WTC11 (cell line): ENCODE measurements at regions not wholly inside any gene's neighbourhood (a gene's known extent, or its start where the extent isn't known, plus 50 kb on each side); places are given as distances from the start of the nearest gene placed in this dataset.

Source experiments
- ATAC-seq: fragments of 200-7000 bp; cut with Tn5 transposase; 2 replicates; pipeline ENCODE4 v1.10.0; 2021; ENCODE audit warnings: mild to moderate bottlenecking, moderate library complexity
- CTCF ChIA-PET: fragments of 300-600 bp; sonication (Branson Sonifier 250); formaldehyde crosslinking; loops from one replicate; lab custom pipeline; 2021; ENCODE audit warnings: antibody characterized with exemption; lab: Charles Lee
- POLR2A ChIA-PET: fragments of 350-600 bp; sonication (Branson Sonifier 250); formaldehyde crosslinking; loops from one replicate; lab custom pipeline; 2021; ENCODE audit warnings: antibody characterized with exemption; lab: Charles Lee
- DNase-seq: peaks from one replicate; pipeline ENCODE4 v3.0.0; 2021; ENCODE audit warnings: low spot score
- H3K27ac Mint-ChIP-seq: 2 replicates; pipeline ENCODE4 v1.8.0; 2021; ENCODE audit warnings: mixed read lengths
- H3K27me3 Mint-ChIP-seq: 2 replicates; pipeline ENCODE4 v1.8.0; 2021; ENCODE audit warnings: low read depth, mild to moderate bottlenecking, moderate library complexity, mixed read lengths
- H3K36me3 Mint-ChIP-seq: 2 replicates; pipeline ENCODE4 v1.8.0; 2021; ENCODE audit warnings: mixed read lengths
- H3K4me1 Mint-ChIP-seq: 2 replicates; pipeline ENCODE4 v1.8.0; 2022; ENCODE audit warnings: mixed read lengths
- H3K4me3 Mint-ChIP-seq: 2 replicates; pipeline ENCODE4 v1.8.0; 2021; ENCODE audit warnings: mild to moderate bottlenecking, moderate library complexity, mixed read lengths
- H3K9me3 Mint-ChIP-seq: 2 replicates; pipeline ENCODE4 v1.8.0; 2021; ENCODE audit warnings: mixed read lengths
- JUN ChIP-seq: sonication (generic); formaldehyde crosslinking; IDR thresholded peaks from 2 replicates; pipeline ENCODE4 v1.8.0; 2023; ENCODE audit warnings: mild to moderate bottlenecking, missing genetic modification reagents
- MYBL2 ChIP-seq: sonication (generic); formaldehyde crosslinking; IDR thresholded peaks from 2 replicates; pipeline ENCODE4 v1.8.1; 2023; ENCODE audit warnings: mild to moderate bottlenecking, moderate library complexity, missing genetic modification reagents
- NR1H2 ChIP-seq: sonication (generic); formaldehyde crosslinking; IDR thresholded peaks from 2 replicates; pipeline ENCODE4 v1.9.0; 2021; ENCODE audit warnings: mild to moderate bottlenecking, moderate library complexity, missing genetic modification reagents
- SMAD3 ChIP-seq: sonication (generic); formaldehyde crosslinking; IDR thresholded peaks from 2 replicates; pipeline ENCODE4 v1.8.0; 2022; ENCODE audit warnings: missing genetic modification reagents, mild to moderate bottlenecking, borderline replicate concordance
- SMAD4 ChIP-seq: sonication (generic); formaldehyde crosslinking; IDR thresholded peaks from 2 replicates; pipeline ENCODE4 v1.8.0; 2022; ENCODE audit warnings: mild to moderate bottlenecking, missing genetic modification reagents
- TP53 ChIP-seq: sonication (generic); formaldehyde crosslinking; IDR thresholded peaks from 2 replicates; pipeline ENCODE4 v1.8.1; 2023; ENCODE audit warnings: mild to moderate bottlenecking, missing genetic modification reagents
- ZNF416 ChIP-seq: fragments of 250-450 bp; sonication (Bioruptor Pico); IDR thresholded peaks from 2 replicates; pipeline ENCODE4 v1.9.0; 2021; ENCODE audit warnings: mild to moderate bottlenecking, inconsistent platforms
- ZNF423 ChIP-seq: fragments of 250-450 bp; sonication (Bioruptor Pico); IDR thresholded peaks from 2 replicates; pipeline ENCODE4 v2.1.2; 2022; ENCODE audit warnings: mild to moderate bottlenecking, moderate library complexity
- TF ChIP-seq, protein P1 (sequence below): fragments of 250-450 bp; sonication (Bioruptor Pico); conservative IDR thresholded peaks from 2 replicates; pipeline ENCODE4 v1.9.0; 2021; ENCODE audit warnings: mild to moderate bottlenecking
- TF ChIP-seq, protein P2 (sequence below): sonication (generic); formaldehyde crosslinking; IDR thresholded peaks from 2 replicates; pipeline ENCODE4 v1.8.0; 2023; ENCODE audit warnings: missing genetic modification reagents, mild to moderate bottlenecking, borderline replicate concordance
- TF ChIP-seq, protein P3 (sequence below): sonication (generic); formaldehyde crosslinking; IDR thresholded peaks from 2 replicates; pipeline ENCODE4 v1.8.1; 2023; ENCODE audit warnings: mild to moderate bottlenecking, missing genetic modification reagents, borderline replicate concordance
- TF ChIP-seq, protein P4 (sequence below): fragments of 250-450 bp; sonication (Bioruptor Pico); IDR thresholded peaks from 2 replicates; pipeline ENCODE4 v1.9.0; 2021; ENCODE audit warnings: mild to moderate bottlenecking
- TF ChIP-seq, protein P5 (sequence below): sonication (generic); formaldehyde crosslinking; conservative IDR thresholded peaks from 2 replicates; pipeline ENCODE4 v1.8.1; 2022; ENCODE audit warnings: mild to moderate bottlenecking, missing genetic modification reagents

DNA sequence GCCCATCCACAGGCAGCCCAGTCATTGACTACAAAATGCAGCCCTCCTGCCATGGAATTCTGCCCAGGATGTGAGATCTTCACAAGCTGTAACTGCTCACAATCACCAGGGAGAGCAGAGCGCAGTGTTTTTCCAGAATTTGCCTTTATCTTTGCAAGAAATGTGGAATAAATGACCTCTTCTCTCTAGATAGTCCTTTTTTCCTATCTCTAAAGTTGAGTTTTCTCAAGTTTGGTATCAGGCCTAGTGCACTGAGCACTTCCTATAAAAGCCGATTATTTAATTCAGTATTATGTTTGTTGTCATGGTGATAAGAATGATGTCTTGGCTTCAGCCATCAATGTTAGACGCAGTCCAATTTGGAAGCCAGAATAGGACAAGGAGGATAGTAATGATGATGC is 246.9 kb upstream of the IRF2BP2 start:
- TF ChIP-seq, protein P1, sequence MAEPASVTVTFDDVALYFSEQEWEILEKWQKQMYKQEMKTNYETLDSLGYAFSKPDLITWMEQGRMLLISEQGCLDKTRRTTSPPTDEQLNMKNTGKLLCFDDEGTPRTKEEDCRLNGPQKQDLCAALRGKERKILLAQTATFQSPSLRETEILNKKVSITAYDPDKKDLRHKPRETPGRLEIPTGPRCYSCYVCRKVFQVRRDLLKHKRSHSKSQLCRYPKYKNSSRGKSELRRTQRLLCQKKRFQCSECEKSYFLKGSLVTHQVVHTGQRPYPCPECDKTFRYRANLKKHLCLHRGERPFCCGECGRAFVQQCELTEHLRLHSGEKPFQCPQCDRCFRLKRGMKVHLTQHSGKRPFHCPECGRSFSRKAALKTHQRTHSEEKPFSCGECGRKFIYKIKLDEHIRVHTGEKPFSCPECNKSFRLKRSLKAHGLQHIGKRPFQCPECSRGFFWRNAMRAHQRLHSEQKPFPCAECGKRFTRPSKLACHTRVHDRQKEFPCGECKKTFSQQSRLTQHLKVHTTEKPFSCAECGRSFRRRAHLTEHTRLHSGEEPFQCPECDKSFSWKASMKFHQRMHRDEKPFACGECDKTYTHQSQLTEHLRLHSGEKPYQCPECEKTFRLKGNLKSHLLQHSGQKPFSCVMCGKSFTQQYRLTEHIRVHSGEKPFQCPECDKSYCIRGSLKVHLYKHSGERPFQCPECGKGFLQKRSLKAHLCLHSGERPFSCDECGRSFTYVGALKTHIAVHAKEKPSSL: no peak
- TF ChIP-seq ZNF416 (CRISPR knock-in tag) (no peak), TP53 (CRISPR knock-in tag) (no peak), SMAD4 (CRISPR knock-in tag) (no peak), NR1H2 (CRISPR knock-in tag) (no peak), JUN (no peak), MYBL2 (no peak), ZNF423 (CRISPR knock-in tag) (no peak), SMAD3 (no peak)
- TF ChIP-seq, protein P2, sequence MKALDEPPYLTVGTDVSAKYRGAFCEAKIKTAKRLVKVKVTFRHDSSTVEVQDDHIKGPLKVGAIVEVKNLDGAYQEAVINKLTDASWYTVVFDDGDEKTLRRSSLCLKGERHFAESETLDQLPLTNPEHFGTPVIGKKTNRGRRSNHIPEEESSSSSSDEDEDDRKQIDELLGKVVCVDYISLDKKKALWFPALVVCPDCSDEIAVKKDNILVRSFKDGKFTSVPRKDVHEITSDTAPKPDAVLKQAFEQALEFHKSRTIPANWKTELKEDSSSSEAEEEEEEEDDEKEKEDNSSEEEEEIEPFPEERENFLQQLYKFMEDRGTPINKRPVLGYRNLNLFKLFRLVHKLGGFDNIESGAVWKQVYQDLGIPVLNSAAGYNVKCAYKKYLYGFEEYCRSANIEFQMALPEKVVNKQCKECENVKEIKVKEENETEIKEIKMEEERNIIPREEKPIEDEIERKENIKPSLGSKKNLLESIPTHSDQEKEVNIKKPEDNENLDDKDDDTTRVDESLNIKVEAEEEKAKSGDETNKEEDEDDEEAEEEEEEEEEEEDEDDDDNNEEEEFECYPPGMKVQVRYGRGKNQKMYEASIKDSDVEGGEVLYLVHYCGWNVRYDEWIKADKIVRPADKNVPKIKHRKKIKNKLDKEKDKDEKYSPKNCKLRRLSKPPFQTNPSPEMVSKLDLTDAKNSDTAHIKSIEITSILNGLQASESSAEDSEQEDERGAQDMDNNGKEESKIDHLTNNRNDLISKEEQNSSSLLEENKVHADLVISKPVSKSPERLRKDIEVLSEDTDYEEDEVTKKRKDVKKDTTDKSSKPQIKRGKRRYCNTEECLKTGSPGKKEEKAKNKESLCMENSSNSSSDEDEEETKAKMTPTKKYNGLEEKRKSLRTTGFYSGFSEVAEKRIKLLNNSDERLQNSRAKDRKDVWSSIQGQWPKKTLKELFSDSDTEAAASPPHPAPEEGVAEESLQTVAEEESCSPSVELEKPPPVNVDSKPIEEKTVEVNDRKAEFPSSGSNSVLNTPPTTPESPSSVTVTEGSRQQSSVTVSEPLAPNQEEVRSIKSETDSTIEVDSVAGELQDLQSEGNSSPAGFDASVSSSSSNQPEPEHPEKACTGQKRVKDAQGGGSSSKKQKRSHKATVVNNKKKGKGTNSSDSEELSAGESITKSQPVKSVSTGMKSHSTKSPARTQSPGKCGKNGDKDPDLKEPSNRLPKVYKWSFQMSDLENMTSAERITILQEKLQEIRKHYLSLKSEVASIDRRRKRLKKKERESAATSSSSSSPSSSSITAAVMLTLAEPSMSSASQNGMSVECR (CRISPR knock-in tag): no peak
- TF ChIP-seq, protein P3, sequence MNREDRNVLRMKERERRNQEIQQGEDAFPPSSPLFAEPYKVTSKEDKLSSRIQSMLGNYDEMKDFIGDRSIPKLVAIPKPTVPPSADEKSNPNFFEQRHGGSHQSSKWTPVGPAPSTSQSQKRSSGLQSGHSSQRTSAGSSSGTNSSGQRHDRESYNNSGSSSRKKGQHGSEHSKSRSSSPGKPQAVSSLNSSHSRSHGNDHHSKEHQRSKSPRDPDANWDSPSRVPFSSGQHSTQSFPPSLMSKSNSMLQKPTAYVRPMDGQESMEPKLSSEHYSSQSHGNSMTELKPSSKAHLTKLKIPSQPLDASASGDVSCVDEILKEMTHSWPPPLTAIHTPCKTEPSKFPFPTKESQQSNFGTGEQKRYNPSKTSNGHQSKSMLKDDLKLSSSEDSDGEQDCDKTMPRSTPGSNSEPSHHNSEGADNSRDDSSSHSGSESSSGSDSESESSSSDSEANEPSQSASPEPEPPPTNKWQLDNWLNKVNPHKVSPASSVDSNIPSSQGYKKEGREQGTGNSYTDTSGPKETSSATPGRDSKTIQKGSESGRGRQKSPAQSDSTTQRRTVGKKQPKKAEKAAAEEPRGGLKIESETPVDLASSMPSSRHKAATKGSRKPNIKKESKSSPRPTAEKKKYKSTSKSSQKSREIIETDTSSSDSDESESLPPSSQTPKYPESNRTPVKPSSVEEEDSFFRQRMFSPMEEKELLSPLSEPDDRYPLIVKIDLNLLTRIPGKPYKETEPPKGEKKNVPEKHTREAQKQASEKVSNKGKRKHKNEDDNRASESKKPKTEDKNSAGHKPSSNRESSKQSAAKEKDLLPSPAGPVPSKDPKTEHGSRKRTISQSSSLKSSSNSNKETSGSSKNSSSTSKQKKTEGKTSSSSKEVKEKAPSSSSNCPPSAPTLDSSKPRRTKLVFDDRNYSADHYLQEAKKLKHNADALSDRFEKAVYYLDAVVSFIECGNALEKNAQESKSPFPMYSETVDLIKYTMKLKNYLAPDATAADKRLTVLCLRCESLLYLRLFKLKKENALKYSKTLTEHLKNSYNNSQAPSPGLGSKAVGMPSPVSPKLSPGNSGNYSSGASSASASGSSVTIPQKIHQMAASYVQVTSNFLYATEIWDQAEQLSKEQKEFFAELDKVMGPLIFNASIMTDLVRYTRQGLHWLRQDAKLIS (CRISPR knock-in tag): no peak
- TF ChIP-seq, protein P4, sequence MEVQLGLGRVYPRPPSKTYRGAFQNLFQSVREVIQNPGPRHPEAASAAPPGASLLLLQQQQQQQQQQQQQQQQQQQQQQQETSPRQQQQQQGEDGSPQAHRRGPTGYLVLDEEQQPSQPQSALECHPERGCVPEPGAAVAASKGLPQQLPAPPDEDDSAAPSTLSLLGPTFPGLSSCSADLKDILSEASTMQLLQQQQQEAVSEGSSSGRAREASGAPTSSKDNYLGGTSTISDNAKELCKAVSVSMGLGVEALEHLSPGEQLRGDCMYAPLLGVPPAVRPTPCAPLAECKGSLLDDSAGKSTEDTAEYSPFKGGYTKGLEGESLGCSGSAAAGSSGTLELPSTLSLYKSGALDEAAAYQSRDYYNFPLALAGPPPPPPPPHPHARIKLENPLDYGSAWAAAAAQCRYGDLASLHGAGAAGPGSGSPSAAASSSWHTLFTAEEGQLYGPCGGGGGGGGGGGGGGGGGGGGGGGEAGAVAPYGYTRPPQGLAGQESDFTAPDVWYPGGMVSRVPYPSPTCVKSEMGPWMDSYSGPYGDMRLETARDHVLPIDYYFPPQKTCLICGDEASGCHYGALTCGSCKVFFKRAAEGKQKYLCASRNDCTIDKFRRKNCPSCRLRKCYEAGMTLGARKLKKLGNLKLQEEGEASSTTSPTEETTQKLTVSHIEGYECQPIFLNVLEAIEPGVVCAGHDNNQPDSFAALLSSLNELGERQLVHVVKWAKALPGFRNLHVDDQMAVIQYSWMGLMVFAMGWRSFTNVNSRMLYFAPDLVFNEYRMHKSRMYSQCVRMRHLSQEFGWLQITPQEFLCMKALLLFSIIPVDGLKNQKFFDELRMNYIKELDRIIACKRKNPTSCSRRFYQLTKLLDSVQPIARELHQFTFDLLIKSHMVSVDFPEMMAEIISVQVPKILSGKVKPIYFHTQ (CRISPR knock-in tag): no peak
- TF ChIP-seq, protein P5, sequence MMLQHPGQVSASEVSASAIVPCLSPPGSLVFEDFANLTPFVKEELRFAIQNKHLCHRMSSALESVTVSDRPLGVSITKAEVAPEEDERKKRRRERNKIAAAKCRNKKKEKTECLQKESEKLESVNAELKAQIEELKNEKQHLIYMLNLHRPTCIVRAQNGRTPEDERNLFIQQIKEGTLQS (CRISPR knock-in tag): no peak
- DNase-seq: no peak
- Mint-ChIP-seq H3K9me3 (peaks cover 9% of the 10 kb centered on the region), H3K4me3 (no peak overlapping the region), H3K27me3 (no peaks in the 10 kb centered on the region), H3K27ac (no peak overlapping the region), H3K36me3 (peaks cover 5% of the 10 kb centered on the region; the same call in 1 of the 2 replicates), H3K4me1 (peaks cover 19% of the 10 kb centered on the region)
- no peak for ATAC-seq
- POLR2A ChIA-PET: no interaction called here
- CTCF ChIA-PET: interaction anchor here (1.2 kb wide), 1 partner anchor 227 kb away, joined by 6 read pairs; no protein-coding TSS in a partner anchor
